ENCODE measurements at regions not wholly inside any gene's neighbourhood (a gene's known extent, or its start where the extent isn't known, plus 50 kb on each side); places are given as distances from the start of the nearest gene placed in this dataset.

DNA sequence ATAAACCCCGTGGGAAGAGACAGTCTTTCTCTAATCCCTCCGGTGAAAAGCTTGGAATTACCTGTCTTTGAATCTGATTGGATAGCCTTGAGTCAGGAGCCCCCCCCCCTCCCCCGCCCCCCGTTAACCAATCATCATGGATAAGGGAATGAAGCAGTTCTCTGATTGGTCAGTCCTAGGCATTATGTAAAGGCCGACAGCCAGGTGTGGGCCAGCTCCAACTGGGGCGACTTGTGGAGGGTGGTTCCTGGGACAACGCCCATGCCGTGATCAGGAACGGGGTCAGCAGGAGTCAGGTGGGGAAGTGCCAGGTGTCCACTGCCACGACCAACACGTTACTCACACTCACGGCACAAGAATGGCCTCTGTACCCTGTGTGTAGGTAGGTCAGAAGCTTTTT is 406.8 kb upstream of the SULF2 start (continued):
- TF ChIP-seq, protein P1, sequence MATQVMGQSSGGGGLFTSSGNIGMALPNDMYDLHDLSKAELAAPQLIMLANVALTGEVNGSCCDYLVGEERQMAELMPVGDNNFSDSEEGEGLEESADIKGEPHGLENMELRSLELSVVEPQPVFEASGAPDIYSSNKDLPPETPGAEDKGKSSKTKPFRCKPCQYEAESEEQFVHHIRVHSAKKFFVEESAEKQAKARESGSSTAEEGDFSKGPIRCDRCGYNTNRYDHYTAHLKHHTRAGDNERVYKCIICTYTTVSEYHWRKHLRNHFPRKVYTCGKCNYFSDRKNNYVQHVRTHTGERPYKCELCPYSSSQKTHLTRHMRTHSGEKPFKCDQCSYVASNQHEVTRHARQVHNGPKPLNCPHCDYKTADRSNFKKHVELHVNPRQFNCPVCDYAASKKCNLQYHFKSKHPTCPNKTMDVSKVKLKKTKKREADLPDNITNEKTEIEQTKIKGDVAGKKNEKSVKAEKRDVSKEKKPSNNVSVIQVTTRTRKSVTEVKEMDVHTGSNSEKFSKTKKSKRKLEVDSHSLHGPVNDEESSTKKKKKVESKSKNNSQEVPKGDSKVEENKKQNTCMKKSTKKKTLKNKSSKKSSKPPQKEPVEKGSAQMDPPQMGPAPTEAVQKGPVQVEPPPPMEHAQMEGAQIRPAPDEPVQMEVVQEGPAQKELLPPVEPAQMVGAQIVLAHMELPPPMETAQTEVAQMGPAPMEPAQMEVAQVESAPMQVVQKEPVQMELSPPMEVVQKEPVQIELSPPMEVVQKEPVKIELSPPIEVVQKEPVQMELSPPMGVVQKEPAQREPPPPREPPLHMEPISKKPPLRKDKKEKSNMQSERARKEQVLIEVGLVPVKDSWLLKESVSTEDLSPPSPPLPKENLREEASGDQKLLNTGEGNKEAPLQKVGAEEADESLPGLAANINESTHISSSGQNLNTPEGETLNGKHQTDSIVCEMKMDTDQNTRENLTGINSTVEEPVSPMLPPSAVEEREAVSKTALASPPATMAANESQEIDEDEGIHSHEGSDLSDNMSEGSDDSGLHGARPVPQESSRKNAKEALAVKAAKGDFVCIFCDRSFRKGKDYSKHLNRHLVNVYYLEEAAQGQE (IDR thresholded peaks at IDR 0.05; ENCODE audit: low read depth, low read length), result no peak
- TF ChIP-seq MYC (IDR thresholded peaks at IDR 0.05; ENCODE audit: insufficient read depth, insufficient read length, insufficient replicate concordance, low read length, severe bottlenecking), result no peak

DNA sequence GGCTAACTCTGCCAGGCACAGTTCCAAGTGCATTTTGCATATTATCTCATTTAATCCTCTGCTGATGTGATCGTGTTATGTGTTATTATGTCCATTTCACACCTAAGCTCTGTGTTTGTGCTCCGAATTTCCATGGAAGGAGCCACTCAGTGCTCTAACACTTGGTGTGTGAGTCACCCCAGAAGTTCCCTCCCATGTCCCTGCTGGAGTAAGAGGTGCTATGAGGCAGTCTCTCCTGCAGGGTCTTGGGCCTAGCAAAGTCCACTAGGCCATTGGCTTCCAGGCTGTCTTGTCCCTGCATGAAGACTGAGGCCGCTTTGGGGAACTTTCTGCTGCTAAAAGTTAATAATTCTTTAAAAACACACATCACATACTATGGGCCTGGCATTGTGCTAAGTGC is 405.9 kb upstream of the SULF2 start:
- 2% methylated on average over 3 of the region's 3 CpGs for WGBS (ENCODE audit: insufficient coverage, insufficient replicate concordance, low lambda C conversion rate, missing lambda C conversion rate)
- BruUV-seq (replicated peaks), result no TSS peak
- no peaks in the 10 kb centered on the region for H3K4me1 ChIP-seq (ENCODE audit: control insufficient read depth, insufficient read depth, low read length)
- H3K4me2 ChIP-seq (ENCODE audit: control insufficient read depth, insufficient read depth), result no peak overlapping the region
- H4K20me1 ChIP-seq (ENCODE audit: control insufficient read depth, insufficient read depth), result no peaks in the 10 kb centered on the region
- H3K27ac ChIP-seq (ENCODE audit: control insufficient read depth, insufficient read depth), result no peak overlapping the region
- H2AFZ ChIP-seq (ENCODE audit: control insufficient read depth, low read depth, low read length), result no peak overlapping the region
- no peak overlapping the region for H3K4me3 ChIP-seq
- H3K79me2 ChIP-seq (ENCODE audit: control insufficient read depth, insufficient read depth, low read length), result no peaks in the 10 kb centered on the region
- no peaks in the 10 kb centered on the region for H3K27me3 ChIP-seq (replicated peaks in 1 of 2; ENCODE audit: control insufficient read depth in 2 of 2, insufficient read depth in 2 of 2, low read length in 1 of 2)
- ATAC-seq (no peak), DNase-seq (ENCODE audit: low read depth, low spot score) (no peak), FAIRE-seq (no peak)
- intact Hi-C loops (cut with micrococcal nuclease; ENCODE audit: unreplicated experiment), result no loop called here
- ChIA-PET POLR2A (no interaction called here), RAD21 (ENCODE audit: unreplicated experiment) (no interaction called here), SMC1A (ENCODE audit: uncharacterized antibody, unreplicated experiment) (no interaction called here), CTCF (interaction anchor here (1.0 kb wide), 1 partner anchor 20 kb away, joined by 3 read pairs; no protein-coding TSS in a partner anchor)
- in situ Hi-C loops (cut with MboI), result no loop called here
- H3K9me3 ChIP-seq (replicated peaks; ENCODE audit: control insufficient read depth, insufficient read depth, low read length), result peaks cover 2% of the 10 kb centered on the region; the same call in 1 of the 3 replicates
- no peaks in the 10 kb centered on the region for H3K36me3 ChIP-seq (ENCODE audit: control insufficient read depth in 2 of 2, insufficient read depth in 2 of 2, low read length in 1 of 2)
- no peak overlapping the region for H3K9ac ChIP-seq (ENCODE audit: control insufficient read depth, insufficient read depth, low read length)
- TF ChIP-seq SREBF2 (IDR thresholded peaks at IDR 0.05; ENCODE audit: low read length) (no peak), CHD2 (IDR thresholded peaks at IDR 0.05; ENCODE audit: borderline replicate concordance, low read depth, low read length) (no peak), CHD4 (IDR thresholded peaks at IDR 0.05) (no peak), RCOR1 (conservative IDR thresholded peaks at IDR 0.05; ENCODE audit: low read depth, low read length) (no peak), NFYA (IDR thresholded peaks at IDR 0.05; ENCODE audit: borderline replicate concordance, low read depth, low read length) (no peak), GATAD2B (conservative IDR thresholded peaks at IDR 0.05; ENCODE audit: low read depth) (no peak), POLR2A (IDR thresholded peaks at IDR 0.05; ENCODE audit: low read depth, low read length) (no peak), CREM (IDR thresholded peaks at IDR 0.05; ENCODE audit: low read depth) (no peak), NBN (IDR thresholded peaks at IDR 0.05) (no peak), SUZ12 (IDR thresholded peaks at IDR 0.05; ENCODE audit: unreplicated experiment) (no peak), DPF2 (IDR thresholded peaks at IDR 0.05) (no peak), ZNF207 (IDR thresholded peaks at IDR 0.05; ENCODE audit: borderline replicate concordance) (no peak), CBX5 (IDR thresholded peaks at IDR 0.05; ENCODE audit: low read depth) (no peak)
- TF ChIP-seq, protein P2, sequence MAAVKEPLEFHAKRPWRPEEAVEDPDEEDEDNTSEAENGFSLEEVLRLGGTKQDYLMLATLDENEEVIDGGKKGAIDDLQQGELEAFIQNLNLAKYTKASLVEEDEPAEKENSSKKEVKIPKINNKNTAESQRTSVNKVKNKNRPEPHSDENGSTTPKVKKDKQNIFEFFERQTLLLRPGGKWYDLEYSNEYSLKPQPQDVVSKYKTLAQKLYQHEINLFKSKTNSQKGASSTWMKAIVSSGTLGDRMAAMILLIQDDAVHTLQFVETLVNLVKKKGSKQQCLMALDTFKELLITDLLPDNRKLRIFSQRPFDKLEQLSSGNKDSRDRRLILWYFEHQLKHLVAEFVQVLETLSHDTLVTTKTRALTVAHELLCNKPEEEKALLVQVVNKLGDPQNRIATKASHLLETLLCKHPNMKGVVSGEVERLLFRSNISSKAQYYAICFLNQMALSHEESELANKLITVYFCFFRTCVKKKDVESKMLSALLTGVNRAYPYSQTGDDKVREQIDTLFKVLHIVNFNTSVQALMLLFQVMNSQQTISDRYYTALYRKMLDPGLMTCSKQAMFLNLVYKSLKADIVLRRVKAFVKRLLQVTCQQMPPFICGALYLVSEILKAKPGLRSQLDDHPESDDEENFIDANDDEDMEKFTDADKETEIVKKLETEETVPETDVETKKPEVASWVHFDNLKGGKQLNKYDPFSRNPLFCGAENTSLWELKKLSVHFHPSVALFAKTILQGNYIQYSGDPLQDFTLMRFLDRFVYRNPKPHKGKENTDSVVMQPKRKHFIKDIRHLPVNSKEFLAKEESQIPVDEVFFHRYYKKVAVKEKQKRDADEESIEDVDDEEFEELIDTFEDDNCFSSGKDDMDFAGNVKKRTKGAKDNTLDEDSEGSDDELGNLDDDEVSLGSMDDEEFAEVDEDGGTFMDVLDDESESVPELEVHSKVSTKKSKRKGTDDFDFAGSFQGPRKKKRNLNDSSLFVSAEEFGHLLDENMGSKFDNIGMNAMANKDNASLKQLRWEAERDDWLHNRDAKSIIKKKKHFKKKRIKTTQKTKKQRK (IDR thresholded peaks at IDR 0.05; ENCODE audit: low read depth, low read length), result no peak
- TF ChIP-seq, protein P3, sequence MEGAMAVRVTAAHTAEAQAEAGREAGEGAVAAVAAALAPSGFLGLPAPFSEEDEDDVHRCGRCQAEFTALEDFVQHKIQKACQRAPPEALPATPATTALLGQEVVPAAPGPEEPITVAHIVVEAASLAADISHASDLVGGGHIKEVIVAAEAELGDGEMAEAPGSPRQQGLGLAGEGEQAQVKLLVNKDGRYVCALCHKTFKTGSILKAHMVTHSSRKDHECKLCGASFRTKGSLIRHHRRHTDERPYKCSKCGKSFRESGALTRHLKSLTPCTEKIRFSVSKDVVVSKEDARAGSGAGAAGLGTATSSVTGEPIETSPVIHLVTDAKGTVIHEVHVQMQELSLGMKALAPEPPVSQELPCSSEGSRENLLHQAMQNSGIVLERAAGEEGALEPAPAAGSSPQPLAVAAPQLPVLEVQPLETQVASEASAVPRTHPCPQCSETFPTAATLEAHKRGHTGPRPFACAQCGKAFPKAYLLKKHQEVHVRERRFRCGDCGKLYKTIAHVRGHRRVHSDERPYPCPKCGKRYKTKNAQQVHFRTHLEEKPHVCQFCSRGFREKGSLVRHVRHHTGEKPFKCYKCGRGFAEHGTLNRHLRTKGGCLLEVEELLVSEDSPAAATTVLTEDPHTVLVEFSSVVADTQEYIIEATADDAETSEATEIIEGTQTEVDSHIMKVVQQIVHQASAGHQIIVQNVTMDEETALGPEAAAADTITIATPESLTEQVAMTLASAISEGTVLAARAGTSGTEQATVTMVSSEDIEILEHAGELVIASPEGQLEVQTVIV (IDR thresholded peaks at IDR 0.05; ENCODE audit: borderline replicate concordance, partially characterized antibody), result no peak
